ENCODE measurements at regions not wholly inside any gene's neighbourhood (a gene's known extent, or its start where the extent isn't known, plus 50 kb on each side); places are given as distances from the start of the nearest gene placed in this dataset.

DNA sequence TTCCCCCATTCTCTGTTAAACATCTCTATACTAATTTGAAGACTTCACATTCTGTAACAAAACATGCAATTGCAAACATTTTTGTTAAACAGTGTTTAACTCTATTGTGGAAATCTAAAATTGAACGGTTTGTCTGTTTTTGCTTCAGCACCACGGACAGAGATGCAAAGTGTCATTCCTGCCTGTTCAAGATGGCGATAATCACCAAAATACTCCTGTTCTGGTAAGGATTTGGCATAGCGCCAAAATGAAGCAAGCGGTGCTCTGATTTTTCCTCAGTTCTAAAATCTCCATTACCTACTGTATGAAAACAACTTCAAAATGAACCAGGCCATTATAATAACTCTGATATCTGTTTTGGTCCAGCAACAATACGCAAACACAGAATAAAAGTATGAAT is 129.7 kb upstream of the TUSC7 start (continued):
- TF ChIP-seq, protein P1, sequence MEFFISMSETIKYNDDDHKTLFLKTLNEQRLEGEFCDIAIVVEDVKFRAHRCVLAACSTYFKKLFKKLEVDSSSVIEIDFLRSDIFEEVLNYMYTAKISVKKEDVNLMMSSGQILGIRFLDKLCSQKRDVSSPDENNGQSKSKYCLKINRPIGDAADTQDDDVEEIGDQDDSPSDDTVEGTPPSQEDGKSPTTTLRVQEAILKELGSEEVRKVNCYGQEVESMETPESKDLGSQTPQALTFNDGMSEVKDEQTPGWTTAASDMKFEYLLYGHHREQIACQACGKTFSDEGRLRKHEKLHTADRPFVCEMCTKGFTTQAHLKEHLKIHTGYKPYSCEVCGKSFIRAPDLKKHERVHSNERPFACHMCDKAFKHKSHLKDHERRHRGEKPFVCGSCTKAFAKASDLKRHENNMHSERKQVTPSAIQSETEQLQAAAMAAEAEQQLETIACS (CRISPR knock-in tag; IDR thresholded peaks at IDR 0.05), result no peak
- TF ChIP-seq MIXL1 (CRISPR knock-in tag; IDR thresholded peaks at IDR 0.05), result 0 out of 2 replicates have a peak, but pooled peaks have one; percentile 15
- TF ChIP-seq FOXM1 (CRISPR knock-in tag; IDR thresholded peaks at IDR 0.05), result no peak
- TF ChIP-seq TRIM24 (CRISPR knock-in tag; IDR thresholded peaks at IDR 0.05), result no peak
- TF ChIP-seq CREM (IDR thresholded peaks at IDR 0.05), result no peak
- no peak for TF ChIP-seq CREM (CRISPR knock-in tag; IDR thresholded peaks at IDR 0.05)
- peak; percentile 95 for TF ChIP-seq MIER2 (CRISPR knock-in tag; IDR thresholded peaks at IDR 0.05)
- TF ChIP-seq ZNF713 (CRISPR knock-in tag; IDR thresholded peaks at IDR 0.05), result no peak
- peak; percentile 66; the same call in 1 of the 2 replicates for TF ChIP-seq EHMT2 (IDR thresholded peaks at IDR 0.05; ENCODE audit: borderline replicate concordance, low read depth, low read length)
- TF ChIP-seq, protein P2, sequence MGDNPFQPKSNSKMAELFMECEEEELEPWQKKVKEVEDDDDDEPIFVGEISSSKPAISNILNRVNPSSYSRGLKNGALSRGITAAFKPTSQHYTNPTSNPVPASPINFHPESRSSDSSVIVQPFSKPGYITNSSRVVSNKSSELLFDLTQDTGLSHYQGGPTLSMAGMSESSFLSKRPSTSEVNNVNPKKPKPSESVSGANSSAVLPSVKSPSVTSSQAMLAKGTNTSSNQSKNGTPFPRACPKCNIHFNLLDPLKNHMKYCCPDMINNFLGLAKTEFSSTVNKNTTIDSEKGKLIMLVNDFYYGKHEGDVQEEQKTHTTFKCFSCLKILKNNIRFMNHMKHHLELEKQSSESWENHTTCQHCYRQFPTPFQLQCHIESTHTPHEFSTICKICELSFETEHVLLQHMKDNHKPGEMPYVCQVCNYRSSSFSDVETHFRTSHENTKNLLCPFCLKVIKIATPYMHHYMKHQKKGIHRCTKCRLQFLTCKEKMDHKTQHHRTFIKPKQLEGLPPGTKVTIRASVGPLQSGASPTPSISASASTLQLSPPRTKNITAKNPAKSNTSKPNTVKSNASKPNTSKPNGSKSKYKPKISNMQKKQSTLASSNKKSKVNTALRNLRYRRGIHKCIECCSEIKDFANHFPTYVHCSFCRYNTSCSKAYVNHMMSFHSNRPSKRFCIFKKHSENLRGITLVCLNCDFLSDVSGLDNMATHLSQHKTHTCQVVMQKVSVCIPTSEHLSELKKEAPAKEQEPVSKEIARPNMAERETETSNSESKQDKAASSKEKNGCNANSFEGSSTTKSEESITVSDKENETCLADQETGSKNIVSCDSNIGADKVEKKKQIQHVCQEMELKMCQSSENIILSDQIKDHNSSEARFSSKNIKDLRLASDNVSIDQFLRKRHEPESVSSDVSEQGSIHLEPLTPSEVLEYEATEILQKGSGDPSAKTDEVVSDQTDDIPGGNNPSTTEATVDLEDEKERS (CRISPR knock-in tag; IDR thresholded peaks at IDR 0.05), result no peak
- TF ChIP-seq, protein P3, sequence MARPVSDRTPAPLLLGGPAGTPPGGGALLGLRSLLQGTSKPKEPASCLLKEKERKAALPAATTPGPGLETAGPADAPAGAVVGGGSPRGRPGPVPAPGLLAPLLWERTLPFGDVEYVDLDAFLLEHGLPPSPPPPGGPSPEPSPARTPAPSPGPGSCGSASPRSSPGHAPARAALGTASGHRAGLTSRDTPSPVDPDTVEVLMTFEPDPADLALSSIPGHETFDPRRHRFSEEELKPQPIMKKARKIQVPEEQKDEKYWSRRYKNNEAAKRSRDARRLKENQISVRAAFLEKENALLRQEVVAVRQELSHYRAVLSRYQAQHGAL (CRISPR knock-in tag; IDR thresholded peaks at IDR 0.05; ENCODE audit: not compliant biosample characterization), result no peak
- TF ChIP-seq ZNF678 (CRISPR knock-in tag; IDR thresholded peaks at IDR 0.05), result no peak
- TF ChIP-seq MYNN (CRISPR knock-in tag; IDR thresholded peaks at IDR 0.05; ENCODE audit: low read depth), result no peak
- TF ChIP-seq, protein P4, sequence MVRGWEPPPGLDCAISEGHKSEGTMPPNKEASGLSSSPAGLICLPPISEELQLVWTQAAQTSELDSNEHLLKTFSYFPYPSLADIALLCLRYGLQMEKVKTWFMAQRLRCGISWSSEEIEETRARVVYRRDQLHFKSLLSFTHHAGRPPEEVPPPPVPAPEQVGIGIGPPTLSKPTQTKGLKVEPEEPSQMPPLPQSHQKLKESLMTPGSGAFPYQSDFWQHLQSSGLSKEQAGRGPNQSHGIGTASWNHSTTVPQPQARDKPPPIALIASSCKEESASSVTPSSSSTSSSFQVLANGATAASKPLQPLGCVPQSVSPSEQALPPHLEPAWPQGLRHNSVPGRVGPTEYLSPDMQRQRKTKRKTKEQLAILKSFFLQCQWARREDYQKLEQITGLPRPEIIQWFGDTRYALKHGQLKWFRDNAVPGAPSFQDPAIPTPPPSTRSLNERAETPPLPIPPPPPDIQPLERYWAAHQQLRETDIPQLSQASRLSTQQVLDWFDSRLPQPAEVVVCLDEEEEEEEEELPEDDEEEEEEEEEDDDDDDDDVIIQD (CRISPR knock-in tag; IDR thresholded peaks at IDR 0.05; ENCODE audit: low read depth), result no peak
- no peak for TF ChIP-seq CREB1 (IDR thresholded peaks at IDR 0.05)
- TF ChIP-seq CREB1 (CRISPR knock-in tag; IDR thresholded peaks at IDR 0.05), result no peak
- no peak for TF ChIP-seq ZNF7 (CRISPR knock-in tag; IDR thresholded peaks at IDR 0.05)
- TF ChIP-seq SP1 (IDR thresholded peaks at IDR 0.05), result no peak
- TF ChIP-seq SP1 (CRISPR knock-in tag; IDR thresholded peaks at IDR 0.05), result no peak
- no peak for TF ChIP-seq TEAD3 (CRISPR knock-in tag; optimal IDR thresholded peaks at IDR 0.05; ENCODE audit: borderline replicate concordance)
